ENCODE measurements at regions not wholly inside any gene's neighbourhood (a gene's known extent, or its start where the extent isn't known, plus 50 kb on each side); places are given as distances from the start of the nearest gene placed in this dataset.

- TF ChIP-seq POLR2A (IDR thresholded peaks at IDR 0.05) (no peak), CTCF (IDR thresholded peaks at IDR 0.05) (no peak)
Measured at GRCh38 chr1:4915154-4915553, 260.7 kb downstream of the AJAP1 start.

All from breast epithelium (tissue), 3 donors.